ENCODE measurements at regions not wholly inside any gene's neighbourhood (a gene's known extent, or its start where the extent isn't known, plus 50 kb on each side); places are given as distances from the start of the nearest gene placed in this dataset.

GRCh38 chr9:80952363-80952922 lies 736.9 kb downstream of the TLE1 start:
- Histone ChIP-seq H3K36me3 (ENCODE audit: control insufficient read depth in 2 of 2, extremely low read depth in 1 of 2, insufficient read depth in 2 of 2, low read length in 2 of 2) (no peaks in the 10 kb centered on the region), H3K9ac (ENCODE audit: control insufficient read depth, extremely low read depth, insufficient read depth, low read length) (no peak overlapping the region), H3K4me1 (ENCODE audit: control insufficient read depth, extremely low read depth, insufficient read depth, low read length) (no peaks in the 10 kb centered on the region), H4K20me1 (ENCODE audit: control insufficient read depth, extremely low read depth, insufficient read depth, low read length) (no peaks in the 10 kb centered on the region), H3K9me1 (ENCODE audit: control insufficient read depth, extremely low read depth, insufficient read depth, low read length) (no peaks in the 10 kb centered on the region), H3K4me2 (ENCODE audit: control insufficient read depth, extremely low read depth, insufficient read depth, low read depth, low read length) (no peak overlapping the region), H3K9me3 (ENCODE audit: control insufficient read depth, low read depth, low read length) (no peaks in the 10 kb centered on the region), H3K4me3 (ENCODE audit: control insufficient read depth in 2 of 3, extremely low read depth in 1 of 3, insufficient read depth in 2 of 3, low read depth in 1 of 3, low read length in 3 of 3) (no peak overlapping the region), H3K27ac (ENCODE audit: control insufficient read depth, insufficient read depth, low read length) (no peak overlapping the region), H3K27me3 (ENCODE audit: control insufficient read depth, extremely low read depth, insufficient read depth, low read length) (no peaks in the 10 kb centered on the region), H2AFZ (ENCODE audit: control insufficient read depth, low read length) (no peak overlapping the region), H3K79me2 (ENCODE audit: control insufficient read depth, insufficient read depth, low read length) (no peaks in the 10 kb centered on the region)
- DNase-seq (ENCODE audit: low read depth, low spot score): no peak
- TF ChIP-seq EZH2 (IDR thresholded peaks at IDR 0.05; ENCODE audit: low read length) (no peak), CTCF (optimal IDR thresholded peaks at IDR 0.05 in 1 of 3, IDR thresholded peaks at IDR 0.05 in 1 of 3, conservative IDR thresholded peaks at IDR 0.05 in 1 of 3; ENCODE audit: extremely low read depth in 1 of 3, insufficient read depth in 2 of 3, low read length in 3 of 3) (no peak)
- FAIRE-seq: no peak
- dilution Hi-C loops (cut with MboI; ENCODE audit: extremely low pct_ligation_motif_present, low sequenced_read_pairs): no loop called here

- Histone ChIP-seq H3K27me3 (ENCODE audit: control insufficient read depth, extremely low read depth, insufficient read depth, low read length) (no peaks in the 10 kb centered on the region), H3K27ac (ENCODE audit: control insufficient read depth, insufficient read depth, low read length) (no peak overlapping the region), H3K4me2 (ENCODE audit: control insufficient read depth, extremely low read depth, insufficient read depth, low read depth, low read length) (no peak overlapping the region), H3K9me3 (ENCODE audit: control insufficient read depth, low read depth, low read length) (no peaks in the 10 kb centered on the region), H3K9ac (ENCODE audit: control insufficient read depth, extremely low read depth, insufficient read depth, low read length) (no peak overlapping the region), H3K9me1 (ENCODE audit: control insufficient read depth, extremely low read depth, insufficient read depth, low read length) (no peaks in the 10 kb centered on the region), H3K4me3 (ENCODE audit: control insufficient read depth in 2 of 3, extremely low read depth in 1 of 3, insufficient read depth in 2 of 3, low read depth in 1 of 3, low read length in 3 of 3) (no peak overlapping the region), H2AFZ (ENCODE audit: control insufficient read depth, low read length) (no peak overlapping the region), H3K79me2 (ENCODE audit: control insufficient read depth, insufficient read depth, low read length) (no peaks in the 10 kb centered on the region), H3K36me3 (ENCODE audit: control insufficient read depth in 2 of 2, extremely low read depth in 1 of 2, insufficient read depth in 2 of 2, low read length in 2 of 2) (no peaks in the 10 kb centered on the region), H4K20me1 (ENCODE audit: control insufficient read depth, extremely low read depth, insufficient read depth, low read length) (no peaks in the 10 kb centered on the region), H3K4me1 (ENCODE audit: control insufficient read depth, extremely low read depth, insufficient read depth, low read length) (no peaks in the 10 kb centered on the region)
- DNase-seq (ENCODE audit: low read depth, low spot score) (no peak), FAIRE-seq (no peak)
- TF ChIP-seq EZH2 (IDR thresholded peaks at IDR 0.05; ENCODE audit: low read length): no peak
- TF ChIP-seq CTCF (optimal IDR thresholded peaks at IDR 0.05 in 1 of 3, IDR thresholded peaks at IDR 0.05 in 1 of 3, conservative IDR thresholded peaks at IDR 0.05 in 1 of 3; ENCODE audit: extremely low read depth in 1 of 3, insufficient read depth in 2 of 3, low read length in 3 of 3): no peak
- dilution Hi-C loops (cut with MboI; ENCODE audit: extremely low pct_ligation_motif_present, low sequenced_read_pairs): no loop called here
These were observed 737.7 kb downstream of the TLE1 start for GRCh38 chr9:80951675-80952074.
